Esophagus (tissue), 2 donors: ENCODE measurements at regions not wholly inside any gene's neighbourhood (a gene's known extent, or its start where the extent isn't known, plus 50 kb on each side); places are given as distances from the start of the nearest gene placed in this dataset.
"Not testable (repeated sequence)": the region's sequence is repeated elsewhere in the genome, so short reads cannot be mapped to it uniquely, and the experiment has no call there.

Experiments used
- H3K27ac ChIP-seq, 2 donors: one replicate each; pipeline ENCODE4 v1.5.1; 2013; ENCODE audit warnings: low read depth in 2 of 2, mild to moderate bottlenecking in 2 of 2, inconsistent platforms in 1 of 2, low read length in 1 of 2, moderate library complexity in 1 of 2
- H3K27me3 ChIP-seq, 2 donors: one replicate each; pipeline ENCODE4 v1.6.1; 2013; ENCODE audit warnings: low read length in 2 of 2, control low read depth in 1 of 2, mild to moderate bottlenecking in 1 of 2; ENCODE audit not compliant: insufficient read depth in 2 of 2, control insufficient read depth in 1 of 2
- H3K36me3 ChIP-seq, 2 donors: one replicate each; pipeline ENCODE4 v1.6.1; 2013; ENCODE audit warnings: low read length in 1 of 2; ENCODE audit not compliant: control insufficient read depth in 2 of 2, insufficient read depth in 2 of 2
- H3K4me1 ChIP-seq, 2 donors: one replicate each; pipeline ENCODE4 v1.6.1; 2013; ENCODE audit warnings: low read length in 1 of 2; ENCODE audit not compliant: control insufficient read depth in 2 of 2, insufficient read depth in 2 of 2
- H3K4me3 ChIP-seq, 2 donors: one replicate each; pipeline ENCODE4 v1.5.1; 2013; ENCODE audit warnings: low read length in 2 of 2, mild to moderate bottlenecking in 2 of 2, low read depth in 1 of 2, moderate library complexity in 1 of 2
- H3K9me3 ChIP-seq, 2 donors: one replicate each; pipeline ENCODE4 v1.6.1; 2013; ENCODE audit warnings: mild to moderate bottlenecking in 2 of 2, low read depth in 1 of 2, low read length in 1 of 2, moderate library complexity in 1 of 2; ENCODE audit not compliant: control insufficient read depth in 2 of 2, insufficient read depth in 1 of 2
- WGBS, 2 donors: extraction: QIAGEN DNeasy Blood & Tissue Kit; methylation state at CpG; one replicate each; pipeline ENCODE4 v1.1.7; 2013; 5-methylcytosine and 5-hydroxymethylcytosine counted together
- donor health status: healthy with polysubstance abuse.
- donor health status: Bipolar disorder and iron deficiency.

- H3K4me1 ChIP-seq, H3K36me3 ChIP-seq, H3K9me3 ChIP-seq, H3K27me3 ChIP-seq, H3K27ac ChIP-seq, H3K4me3 ChIP-seq: not testable (repeated sequence)
- WGBS, 2 donors: 40 to 45% methylated on average over 5 of the region's 5 CpGs
Observed at GRCh38 chr2:90291168-90291883, 1599.9 kb downstream of the RPIA start.

- H3K27me3 ChIP-seq, H3K4me3 ChIP-seq, H3K36me3 ChIP-seq, H3K27ac ChIP-seq, H3K4me1 ChIP-seq: not testable (repeated sequence)
- 62 to 78% methylated on average over 1 of the region's 1 CpG for WGBS, 2 donors
- H3K9me3 ChIP-seq: peaks cover 3 to 11% of the 10 kb centered on the region in 2 donors
Observed at GRCh38 chr2:90291934-90292333, 1600.5 kb downstream of the RPIA start.

DNA sequence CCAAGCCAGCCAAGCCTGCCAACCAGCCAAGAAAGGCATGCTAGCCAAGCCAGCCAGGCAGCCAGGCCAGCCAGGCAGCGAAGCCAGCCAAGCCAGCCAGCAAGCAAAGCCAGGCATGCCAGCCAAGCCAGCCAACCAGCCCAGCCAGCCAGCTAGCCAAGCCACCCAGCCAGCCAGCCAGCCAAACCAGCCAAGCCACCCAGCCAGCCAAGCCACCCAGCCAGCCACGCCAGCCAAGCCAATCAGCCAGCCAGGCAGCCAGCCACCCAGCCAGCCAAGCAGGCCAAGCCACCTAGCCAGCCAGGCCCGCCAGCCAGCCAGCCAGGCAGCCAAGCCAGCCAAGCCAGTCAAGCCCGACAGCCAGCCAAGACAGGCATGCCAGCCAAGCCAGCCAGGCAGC is 1601.0 kb downstream of the RPIA start:
- H3K4me1 ChIP-seq, H3K36me3 ChIP-seq, H3K4me3 ChIP-seq, H3K27ac ChIP-seq, H3K27me3 ChIP-seq: not testable (repeated sequence)
- peaks cover 3 to 11% of the 10 kb centered on the region in 2 donors for H3K9me3 ChIP-seq
- WGBS, 2 donors: 53 to 60% methylated on average over 3 to 4 of the region's 4 CpGs

DNA sequence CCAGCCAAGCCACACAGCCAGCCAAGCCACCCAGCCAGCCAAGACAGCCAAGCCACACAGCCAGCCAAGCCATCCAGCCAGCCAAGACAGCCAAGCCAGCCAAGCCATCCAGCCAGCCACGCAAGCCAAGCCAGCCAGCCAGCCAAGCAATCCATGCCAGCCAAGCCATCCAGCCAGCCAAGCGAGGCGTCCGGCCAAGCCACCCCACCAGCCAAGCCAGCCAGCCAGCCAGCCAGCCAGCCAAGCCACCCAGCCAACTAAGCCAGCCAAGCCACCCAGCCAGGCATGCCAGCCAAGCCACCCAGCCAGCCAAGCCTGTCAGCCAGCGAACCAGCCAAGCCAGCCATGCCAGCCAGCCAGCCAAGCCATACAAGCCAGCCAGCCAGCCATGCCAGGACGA is 1601.8 kb downstream of the RPIA start:
- WGBS, 2 donors: 50 to 57% methylated on average over 6 of the region's 6 CpGs
- not testable (repeated sequence) for H3K27ac ChIP-seq, H3K4me3 ChIP-seq, H3K4me1 ChIP-seq, H3K27me3 ChIP-seq, H3K36me3 ChIP-seq
- peaks cover 3 to 11% of the 10 kb centered on the region in 2 donors for H3K9me3 ChIP-seq

DNA sequence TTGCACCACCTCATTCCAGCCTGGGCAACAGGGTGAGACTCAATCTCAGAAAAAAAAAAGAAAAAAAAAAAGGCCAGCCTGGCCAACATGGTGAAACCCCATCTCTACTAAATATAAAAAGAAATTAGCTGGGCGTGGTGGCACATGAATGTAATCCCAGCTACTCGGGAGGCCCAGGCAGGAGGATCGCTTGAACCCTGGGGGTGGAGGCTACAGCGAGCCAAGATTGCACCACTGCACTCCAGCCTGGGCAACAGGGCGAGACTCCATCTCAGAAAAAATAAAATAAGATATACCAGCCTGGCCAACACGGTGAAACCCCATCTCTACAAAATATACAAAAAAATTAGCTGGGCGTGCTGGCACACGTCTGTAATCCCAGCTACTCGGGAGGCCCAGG is 1602.3 kb downstream of the RPIA start:
- not testable (repeated sequence) for H3K4me3 ChIP-seq, H3K36me3 ChIP-seq, H3K27ac ChIP-seq, H3K27me3 ChIP-seq, H3K4me1 ChIP-seq
- WGBS, 2 donors: 92 to 93% methylated on average over 8 of the region's 9 CpGs
- peaks cover 3 to 11% of the 10 kb centered on the region in 2 donors for H3K9me3 ChIP-seq

DNA sequence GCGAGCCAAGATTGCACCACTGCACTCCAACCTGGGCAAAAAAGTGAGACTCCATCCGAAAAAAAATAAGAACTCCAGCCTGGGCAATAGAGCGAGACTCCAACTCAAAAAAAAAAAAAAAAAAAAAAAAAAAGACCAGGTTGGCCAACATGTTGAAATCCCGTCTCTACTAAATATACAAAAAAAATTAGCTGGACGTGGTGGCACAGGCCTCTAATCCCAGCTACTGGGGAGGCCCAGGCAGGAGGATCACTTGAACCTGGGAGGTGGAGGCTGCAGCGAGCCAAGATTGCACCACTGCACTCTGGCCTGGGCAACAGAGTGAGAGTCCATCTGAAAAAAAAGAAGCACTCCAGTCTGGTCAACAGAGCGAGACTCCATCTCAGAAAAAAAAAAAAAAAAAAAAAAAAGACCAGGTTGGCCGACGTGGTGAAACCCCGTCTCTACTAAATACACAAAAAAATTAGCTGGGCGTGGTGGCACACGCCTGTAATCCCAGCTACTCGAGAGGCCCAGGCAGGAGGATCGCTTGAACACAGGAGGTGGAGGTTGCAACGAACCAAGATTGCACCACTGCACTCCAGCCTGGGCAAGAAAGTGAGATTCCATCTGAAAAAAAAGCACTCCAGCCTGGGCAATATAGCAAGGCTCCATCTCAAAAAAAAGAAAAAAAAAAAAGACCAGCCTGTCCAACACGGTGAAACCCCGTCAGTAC is 1603.7 kb downstream of the RPIA start:
- not testable (repeated sequence) for H3K4me1 ChIP-seq, H3K27me3 ChIP-seq, H3K4me3 ChIP-seq, H3K36me3 ChIP-seq, H3K27ac ChIP-seq
- H3K9me3 ChIP-seq: peaks cover 3 to 11% of the 10 kb centered on the region in 2 donors
- 83 to 91% methylated on average over 16 of the region's 17 CpGs for WGBS, 2 donors

DNA sequence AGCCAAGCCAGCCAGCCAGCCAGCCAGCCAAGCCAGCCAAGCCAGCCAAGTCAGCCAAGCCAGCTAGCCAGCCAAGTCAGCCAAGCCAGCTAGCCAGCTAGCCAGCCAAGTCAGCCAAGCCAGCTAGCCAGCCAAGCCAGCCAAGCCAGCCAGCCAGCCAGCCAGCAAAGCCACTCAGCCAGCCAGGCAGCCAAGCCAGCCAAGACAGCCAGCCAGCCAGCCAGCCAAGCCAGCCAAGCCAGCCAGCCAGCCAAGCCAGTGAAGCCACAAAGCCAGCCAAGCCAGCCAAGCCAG is 1605.0 kb downstream of the RPIA start:
- not testable (repeated sequence) for H3K9me3 ChIP-seq, H3K36me3 ChIP-seq, H3K27ac ChIP-seq, H3K4me1 ChIP-seq, H3K27me3 ChIP-seq, H3K4me3 ChIP-seq

- not testable (repeated sequence) for H3K27ac ChIP-seq, H3K27me3 ChIP-seq, H3K36me3 ChIP-seq, H3K4me3 ChIP-seq, H3K4me1 ChIP-seq, H3K9me3 ChIP-seq
- 51 to 63% methylated on average over 2 of the region's 2 CpGs for WGBS, 2 donors
Observed at GRCh38 chr2:90297701-90298100, 1606.2 kb downstream of the RPIA start.

DNA sequence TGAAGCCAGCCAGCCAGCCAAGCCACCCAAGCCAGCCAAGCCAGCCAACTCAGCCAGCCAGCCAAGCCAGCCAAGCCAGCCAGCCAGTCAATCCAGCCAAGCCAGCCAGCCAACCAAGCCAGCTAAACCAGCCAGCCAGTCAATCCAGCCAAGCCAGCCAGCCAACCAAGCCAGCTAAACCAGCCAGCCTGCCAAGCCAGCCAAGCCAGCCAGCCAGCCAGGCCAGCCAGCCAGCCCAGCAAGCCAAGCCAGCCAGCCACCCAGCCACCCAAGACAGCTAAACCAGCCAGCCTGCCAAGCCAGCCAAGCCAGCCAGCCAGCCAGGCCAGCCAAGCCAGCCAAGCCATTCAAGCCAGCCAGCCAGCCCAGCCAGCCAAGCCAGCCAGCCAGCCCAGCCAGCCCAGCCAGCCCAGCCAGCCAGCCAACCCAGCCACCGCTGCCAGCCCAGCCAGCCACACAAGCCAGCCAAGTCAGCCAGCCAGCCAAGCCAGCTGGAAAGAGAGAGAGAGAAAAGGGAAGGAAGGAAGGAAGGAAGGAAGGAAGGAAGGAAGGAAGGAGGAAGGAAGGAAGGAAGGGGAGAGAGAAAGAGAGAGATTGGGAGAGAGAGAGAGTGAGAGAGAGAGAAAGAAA is 1606.8 kb downstream of the RPIA start:
- WGBS, 2 donors: 71 to 77% methylated on average over 1 of the region's 1 CpG
- not testable (repeated sequence) for H3K27ac ChIP-seq, H3K27me3 ChIP-seq, H3K4me1 ChIP-seq, H3K9me3 ChIP-seq, H3K4me3 ChIP-seq, H3K36me3 ChIP-seq

- not testable (repeated sequence) for H3K4me1 ChIP-seq, H3K9me3 ChIP-seq, H3K27ac ChIP-seq, H3K4me3 ChIP-seq, H3K27me3 ChIP-seq, H3K36me3 ChIP-seq
- 48 to 58% methylated on average over 2 of the region's 5 CpGs for WGBS, 2 donors
Observed at GRCh38 chr2:90298983-90299382, 1607.5 kb downstream of the RPIA start.
